PC-9 (cell line): ENCODE measurements at regions not wholly inside any gene's neighbourhood (a gene's known extent, or its start where the extent isn't known, plus 50 kb on each side); places are given as distances from the start of the nearest gene placed in this dataset.

Experiments
- BruUV-seq: library from RNA; stranded (reverse); fragments of 400-500 nt; replicated peaks from 2 replicates; lab custom pipeline; 2021; lab: Mats Ljungman, UMichigan
- CTCF ChIA-PET: fragments of 300-600 bp; sonication (Branson Sonifier 250); formaldehyde crosslinking; loops from one replicate; lab custom pipeline; 2022; ENCODE audit warnings: antibody characterized with exemption; lab: Charles Lee
- POLR2A ChIA-PET: fragments of 300-600 bp; sonication (Branson Sonifier 250); formaldehyde crosslinking; loops from one replicate; lab custom pipeline; 2022; ENCODE audit warnings: antibody characterized with exemption; ENCODE audit not compliant: unreplicated experiment; lab: Charles Lee
- DNase-seq, 2 experiments: peaks; one replicate each; pipeline versions ENCODE4 v3.0.0 to v3.0.0-alpha.2; 2015 to 2022; ENCODE audit warnings: mixed read lengths in 1 of 2
- H2AFZ ChIP-seq: fragments of 200-600 bp; sonication (generic); 2 replicates; pipeline ENCODE4 v1.8.1; 2017; ENCODE audit warnings: antibody characterized with exemption
- H3F3A ChIP-seq: fragments of 200-600 bp; sonication (generic); 2 replicates; pipeline ENCODE4 v1.8.1; 2017; ENCODE audit warnings: antibody characterized with exemption, mild to moderate bottlenecking, low read depth; ENCODE audit not compliant: insufficient read depth
- H3K27ac ChIP-seq: fragments of 200-600 bp; sonication (generic); 2 replicates; pipeline ENCODE4 v1.6.1; 2016; ENCODE audit warnings: mixed run types
- H3K27me3 ChIP-seq: fragments of 200-600 bp; sonication (generic); 2 replicates; pipeline ENCODE4 v1.6.1; 2016; ENCODE audit warnings: low read depth, mixed run types; ENCODE audit not compliant: insufficient read depth
- H3K36me3 ChIP-seq: fragments of 200-600 bp; sonication (generic); 2 replicates; pipeline ENCODE4 v1.6.1; 2016; ENCODE audit warnings: low read depth, mixed run types
- H3K4me1 ChIP-seq: fragments of 200-600 bp; sonication (generic); replicated peaks from 2 replicates; pipeline ENCODE4 v1.6.1; 2016; ENCODE audit warnings: mixed run types; ENCODE audit not compliant: insufficient read depth
- H3K4me2 ChIP-seq: fragments of 200-600 bp; sonication (generic); 2 replicates; pipeline ENCODE4 v1.6.1; 2017; ENCODE audit warnings: mixed run types
- H3K4me3 ChIP-seq: fragments of 200-600 bp; sonication (generic); 2 replicates; pipeline ENCODE4 v1.6.1; 2016; ENCODE audit warnings: mixed run types
- H3K79me2 ChIP-seq: fragments of 200-600 bp; sonication (generic); 2 replicates; pipeline ENCODE4 v1.6.1; 2017; ENCODE audit warnings: low read depth, mixed run types
- H3K9me2 ChIP-seq: fragments of 200-600 bp; sonication (generic); 2 replicates; pipeline ENCODE4 v1.8.1; 2017; ENCODE audit warnings: mild to moderate bottlenecking; ENCODE audit not compliant: insufficient read depth
- H3K9me3 ChIP-seq: fragments of 200-600 bp; sonication (generic); 2 replicates; pipeline ENCODE4 v1.8.1; 2016; ENCODE audit warnings: low read depth; ENCODE audit not compliant: insufficient read depth
- H4K20me1 ChIP-seq: fragments of 200-600 bp; sonication (generic); 2 replicates; pipeline ENCODE4 v1.8.1; 2017; ENCODE audit not compliant: insufficient read depth
- CTCF ChIP-seq: fragments of 200-600 bp; sonication (generic); conservative IDR thresholded peaks from 2 replicates; pipeline ENCODE4 v1.6.1; 2017; ENCODE audit warnings: mixed run types, antibody characterized with exemption, mild to moderate bottlenecking, moderate library complexity
- EZH2 ChIP-seq: fragments of 200-600 bp; sonication (generic); IDR thresholded peaks from 2 replicates; pipeline ENCODE4 v1.8.0; 2017; ENCODE audit warnings: antibody characterized with exemption, low read depth
- intact Hi-C: fragments of 100-400 bp; cut with micrococcal nuclease; formaldehyde crosslinking; loops from one replicate; pipeline ENCODE4 v1.10.0; 2022; ENCODE audit not compliant: unreplicated experiment

DNA sequence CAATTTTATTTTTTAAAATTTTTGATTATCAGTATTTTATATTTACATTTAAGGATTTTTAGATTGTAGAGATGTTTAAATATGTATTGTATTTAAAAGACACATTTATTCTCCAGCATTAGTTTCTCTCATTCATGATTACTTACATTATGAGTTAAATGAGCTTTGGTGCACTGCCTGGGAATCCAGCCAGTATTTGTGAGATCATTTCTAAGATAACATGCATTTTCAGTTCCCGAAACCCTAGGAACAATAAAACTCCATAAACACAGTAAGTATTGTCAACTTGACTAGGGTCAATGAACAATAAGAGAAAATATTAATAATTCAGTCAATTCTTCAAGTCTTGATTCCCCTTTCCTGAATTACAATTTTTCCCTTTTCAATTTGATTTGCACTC is 403.3 kb downstream of the PLK2 start:
- Histone ChIP-seq H3K79me2 (no peaks in the 10 kb centered on the region), H3K27ac (no peak overlapping the region), H3K27me3 (no peaks in the 10 kb centered on the region), H3K4me3 (no peak overlapping the region), H4K20me1 (no peaks in the 10 kb centered on the region), H3F3A (no peaks in the 10 kb centered on the region), H2AFZ (no peak overlapping the region), H3K4me2 (no peak overlapping the region), H3K9me2 (no peaks in the 10 kb centered on the region), H3K4me1 (no peaks in the 10 kb centered on the region), H3K9me3 (peaks cover 7% of the 10 kb centered on the region; the same call in 1 of the 2 replicates), H3K36me3 (no peaks in the 10 kb centered on the region; the same call in 1 of the 2 replicates)
- POLR2A ChIA-PET: no interaction called here
- intact Hi-C loops: no loop called here
- no peak for DNase-seq
- CTCF ChIA-PET: no interaction called here
- BruUV-seq: no TSS peak
- TF ChIP-seq EZH2 (no peak), CTCF (no peak)

- Histone ChIP-seq H3K27me3 (no peaks in the 10 kb centered on the region), H3K4me2 (no peak overlapping the region), H3K27ac (no peak overlapping the region), H3K36me3 (no peaks in the 10 kb centered on the region; the same call in 1 of the 2 replicates), H3K4me1 (no peaks in the 10 kb centered on the region), H4K20me1 (no peaks in the 10 kb centered on the region), H3K9me2 (no peaks in the 10 kb centered on the region), H3F3A (no peaks in the 10 kb centered on the region), H2AFZ (no peak overlapping the region), H3K9me3 (peaks cover 7% of the 10 kb centered on the region; the same call in 1 of the 2 replicates), H3K79me2 (no peaks in the 10 kb centered on the region), H3K4me3 (no peak overlapping the region)
- intact Hi-C loops: no loop called here
- BruUV-seq: no TSS peak
- POLR2A ChIA-PET: no interaction called here
- CTCF ChIA-PET: no interaction called here
- no peak for DNase-seq
- no peak for TF ChIP-seq EZH2
- TF ChIP-seq CTCF: no peak
Measured at GRCh38 chr5:58054018-58054417, 405.9 kb downstream of the PLK2 start.

DNA sequence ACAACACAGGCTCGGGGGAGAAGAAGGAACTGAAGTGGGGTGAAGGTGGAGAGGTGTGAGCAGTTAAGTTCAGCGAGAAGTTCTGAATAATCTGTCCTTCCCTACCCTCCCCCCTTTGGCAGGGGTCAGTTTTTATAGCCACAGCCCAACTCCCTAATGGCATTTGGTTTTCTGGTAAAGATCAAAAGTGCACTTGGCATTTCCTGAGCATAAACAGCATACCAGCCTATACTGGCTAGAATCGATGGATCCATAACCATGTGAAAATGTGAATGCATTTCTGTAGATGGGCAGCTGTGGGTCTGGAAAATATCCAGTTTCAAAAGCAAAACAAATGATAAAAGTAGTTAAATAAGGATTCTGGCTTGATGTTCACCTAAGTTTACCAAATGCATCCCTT is 410.9 kb downstream of the PLK2 start:
- Histone ChIP-seq H3K36me3 (peaks cover 4% of the 10 kb centered on the region; the same call in 1 of the 2 replicates), H3K4me1 (no peaks in the 10 kb centered on the region), H3K9me2 (no peaks in the 10 kb centered on the region; the same call in 1 of the 2 replicates), H3K4me2 (no peak overlapping the region), H3K79me2 (no peaks in the 10 kb centered on the region), H3K4me3 (no peak overlapping the region), H3K27ac (no peak overlapping the region), H2AFZ (no peak overlapping the region), H3K27me3 (no peaks in the 10 kb centered on the region), H3F3A (no peaks in the 10 kb centered on the region), H4K20me1 (no peaks in the 10 kb centered on the region), H3K9me3 (0 out of 2 replicates have a peak, but pooled peaks cover 3% of the 10 kb centered on the region)
- DNase-seq: no peak
- TF ChIP-seq EZH2 (no peak), CTCF (no peak)
- ChIA-PET CTCF (no interaction called here), POLR2A (no interaction called here)
- BruUV-seq: no TSS peak
- intact Hi-C loops: no loop called here
